SK-N-SH treated with all-trans-retinoic acid at 6 μM for 48 hours (cell line): ENCODE measurements at regions not wholly inside any gene's neighbourhood (a gene's known extent, or its start where the extent isn't known, plus 50 kb on each side); places are given as distances from the start of the nearest gene placed in this dataset.
"Not testable (repeated sequence)": the region's sequence is repeated elsewhere in the genome, so short reads cannot be mapped to it uniquely, and the experiment has no call there.

ENCODE experiments used
- ATAC-seq: fragments of 200-7000 bp; cut with Tn5 transposase; 3 replicates; pipeline ENCODE4 v1.9.1; 2020; ENCODE audit warnings: mild to moderate bottlenecking, moderate library complexity
- ARNTL ChIP-seq: fragments of 450-650 bp; formaldehyde crosslinking; IDR thresholded peaks from 2 replicates; pipeline ENCODE4 v1.5.0; 2020; ENCODE audit warnings: low read depth, mild to moderate bottlenecking, moderate library complexity, borderline replicate concordance
- BACH2 ChIP-seq: fragments of 250-450 bp; sonication (Bioruptor Pico); IDR thresholded peaks from 2 replicates; pipeline ENCODE4 v1.9.0; 2021; ENCODE audit warnings: mild to moderate bottlenecking, borderline replicate concordance
- CREB5 ChIP-seq: fragments of 250-450 bp; sonication (Bioruptor Pico); IDR thresholded peaks from 2 replicates; pipeline ENCODE4 v1.5.1; 2020; ENCODE audit warnings: low read depth, mild to moderate bottlenecking, moderate library complexity
- CSDC2 ChIP-seq: fragments of 250-450 bp; sonication (Bioruptor Pico); IDR thresholded peaks from 2 replicates; pipeline ENCODE4 v1.5.0; 2020; ENCODE audit warnings: mild to moderate bottlenecking, moderate library complexity
- CSRNP3 ChIP-seq: fragments of 250-450 bp; sonication (Bioruptor Pico); IDR thresholded peaks from 2 replicates; pipeline ENCODE4 v1.5.1; 2021; ENCODE audit warnings: mild to moderate bottlenecking, moderate library complexity
- ESRRG ChIP-seq: fragments of 250-450 bp; sonication (Bioruptor Pico); IDR thresholded peaks from 2 replicates; pipeline ENCODE4 v1.6.1; 2021; ENCODE audit warnings: mild to moderate bottlenecking
- GLIS3 ChIP-seq: fragments of 250-450 bp; sonication (Bioruptor Pico); IDR thresholded peaks from 2 replicates; pipeline ENCODE4 v1.5.0; 2020; ENCODE audit warnings: mild to moderate bottlenecking, moderate library complexity
- ISL1 ChIP-seq: fragments of 250-450 bp; sonication (Bioruptor Pico); IDR thresholded peaks from 2 replicates; pipeline ENCODE4 v2.1.2; 2022; ENCODE audit warnings: mild to moderate bottlenecking, moderate library complexity
- OSR1 ChIP-seq: fragments of 250-450 bp; sonication (Bioruptor Pico); IDR thresholded peaks from 2 replicates; pipeline ENCODE4 v1.8.0; 2022; ENCODE audit warnings: moderate library complexity, mild to moderate bottlenecking, inconsistent platforms
- PATZ1 ChIP-seq: fragments of 250-450 bp; sonication (Bioruptor Pico); IDR thresholded peaks from 2 replicates; pipeline ENCODE4 v1.8.0; 2020; ENCODE audit warnings: mild to moderate bottlenecking, moderate library complexity, borderline replicate concordance
- POU6F1 ChIP-seq: fragments of 250-450 bp; sonication (Bioruptor Pico); IDR thresholded peaks from 2 replicates; pipeline ENCODE4 v1.8.0; 2021; ENCODE audit warnings: low read depth, mild to moderate bottlenecking, moderate library complexity, borderline replicate concordance
- PPARA ChIP-seq: fragments of 250-450 bp; sonication (Bioruptor Pico); IDR thresholded peaks from 2 replicates; pipeline ENCODE4 v1.5.0; 2020; ENCODE audit warnings: mild to moderate bottlenecking, borderline replicate concordance
- SNAI2 ChIP-seq: fragments of 250-450 bp; sonication (Bioruptor Pico); IDR thresholded peaks from 2 replicates; pipeline ENCODE4 v1.5.0; 2020; ENCODE audit warnings: mild to moderate bottlenecking, moderate library complexity
- TCF4 ChIP-seq: fragments of 250-450 bp; sonication (Bioruptor Pico); IDR thresholded peaks from 2 replicates; pipeline ENCODE4 v1.8.0; 2021; ENCODE audit warnings: mild to moderate bottlenecking, moderate library complexity, borderline replicate concordance
- TSHZ2 ChIP-seq: fragments of 250-450 bp; sonication (Bioruptor Pico); IDR thresholded peaks from 2 replicates; pipeline ENCODE4 v1.5.0; 2020; ENCODE audit warnings: mild to moderate bottlenecking, moderate library complexity
- ZC3H10 ChIP-seq: fragments of 250-450 bp; sonication (Bioruptor Pico); IDR thresholded peaks from 2 replicates; pipeline ENCODE4 v1.5.1; 2021; ENCODE audit warnings: mild to moderate bottlenecking, moderate library complexity
- ZFP3 ChIP-seq: fragments of 250-450 bp; sonication (Bioruptor Pico); IDR thresholded peaks from 2 replicates; pipeline ENCODE4 v1.5.0; 2020; ENCODE audit warnings: mild to moderate bottlenecking, moderate library complexity
- ZFP30 ChIP-seq: fragments of 450-650 bp; formaldehyde crosslinking; IDR thresholded peaks from 2 replicates; pipeline ENCODE4 v1.5.0; 2022; ENCODE audit warnings: mild to moderate bottlenecking, moderate library complexity
- ZNF565 ChIP-seq: fragments of 450-650 bp; formaldehyde crosslinking; conservative IDR thresholded peaks from 2 replicates; pipeline ENCODE4 v1.5.0; 2020; ENCODE audit warnings: low read depth, mild to moderate bottlenecking, moderate library complexity
- ZNF8 ChIP-seq: fragments of 450-650 bp; formaldehyde crosslinking; IDR thresholded peaks from 2 replicates; pipeline ENCODE4 v1.5.0; 2020; ENCODE audit warnings: mild to moderate bottlenecking, moderate library complexity

- TF ChIP-seq CREB5 (CRISPR knock-in tag) (no peak), SNAI2 (CRISPR knock-in tag) (no peak), GLIS3 (CRISPR knock-in tag) (no peak), TSHZ2 (no peak), ZNF565 (CRISPR knock-in tag) (no peak), ZFP3 (CRISPR knock-in tag) (no peak)
- TF ChIP-seq, all 23 proteins: peak for 0
- no peak for ATAC-seq
These were observed 100.1 kb upstream of the APCDD1 start for GRCh38 chr18:10354241-10354811.

- ATAC-seq, result no peak
These were observed 99.5 kb upstream of the APCDD1 start for GRCh38 chr18:10354890-10355289.

GRCh38 chr18:10356999-10357398, 97.4 kb upstream of the APCDD1 start:
- not testable (repeated sequence) for ATAC-seq

More at GRCh38 chr18:10354890-10355289, 99.5 kb upstream of the APCDD1 start:
- TF ChIP-seq BACH2 (CRISPR knock-in tag) (no peak), ZFP3 (CRISPR knock-in tag) (no peak), SNAI2 (CRISPR knock-in tag) (no peak), ZFP30 (CRISPR knock-in tag) (no peak), POU6F1 (CRISPR knock-in tag) (no peak), ESRRG (CRISPR knock-in tag) (no peak), ISL1 (CRISPR knock-in tag) (no peak), ZNF565 (CRISPR knock-in tag) (no peak), ARNTL (CRISPR knock-in tag) (no peak), CSDC2 (CRISPR knock-in tag) (no peak), ZNF8 (CRISPR knock-in tag) (no peak)

- ATAC-seq, result no peak
- TF ChIP-seq CSRNP3 (CRISPR knock-in tag) (no peak), ZNF565 (CRISPR knock-in tag) (no peak), BACH2 (CRISPR knock-in tag) (no peak), CSDC2 (CRISPR knock-in tag) (no peak), TSHZ2 (no peak), TCF4 (CRISPR knock-in tag) (no peak), PPARA (CRISPR knock-in tag) (no peak), ZFP3 (CRISPR knock-in tag) (no peak), PATZ1 (CRISPR knock-in tag) (no peak), ZC3H10 (CRISPR knock-in tag) (no peak), OSR1 (CRISPR knock-in tag) (no peak), ISL1 (CRISPR knock-in tag) (no peak), ARNTL (CRISPR knock-in tag) (no peak), POU6F1 (CRISPR knock-in tag) (no peak), ESRRG (CRISPR knock-in tag) (no peak), ZNF8 (CRISPR knock-in tag) (no peak), SNAI2 (CRISPR knock-in tag) (no peak)
These were observed 92.8 kb upstream of the APCDD1 start for GRCh38 chr18:10361660-10362059.
